ENCODE measurements at regions not wholly inside any gene's neighbourhood (a gene's known extent, or its start where the extent isn't known, plus 50 kb on each side); places are given as distances from the start of the nearest gene placed in this dataset.

GRCh38 chr22:48248901-48249455 is 1486.5 kb downstream of the TBC1D22A start:
- H3K4ac ChIP-seq (ENCODE audit: low read depth, low read length) = no peak overlapping the region
- H2BK20ac ChIP-seq (ENCODE audit: low read depth, low read length) = no peak overlapping the region
- ATAC-seq (ENCODE audit: low read depth) (no peak), DNase-seq (no peak)
- dilution Hi-C loops (cut with HindIII; ENCODE audit: low sequenced_read_pairs, unreplicated experiment) (no loop called here), in situ Hi-C loops (cut with MboI; ENCODE audit: low sequenced_read_pairs) (no loop called here), intact Hi-C loops (cut with micrococcal nuclease) (no loop called here)
- H3K27me3 ChIP-seq (ENCODE audit: control insufficient read depth, insufficient read depth, low read length) = no peaks in the 10 kb centered on the region
- ChIA-PET CTCF (no interaction called here), POLR2A (ENCODE audit: unreplicated experiment) (no interaction called here)
- no peak for TF ChIP-seq ELK1 (IDR thresholded peaks at IDR 0.05; ENCODE audit: borderline replicate concordance, low read depth, low read length)
- TF ChIP-seq CTCF (conservative IDR thresholded peaks at IDR 0.05; ENCODE audit: low read depth, low read length) = no peak
- no peak for TF ChIP-seq SMC3 (IDR thresholded peaks at IDR 0.05; ENCODE audit: low read depth, low read length)
- TF ChIP-seq CHD1 (IDR thresholded peaks at IDR 0.05; ENCODE audit: low read depth, low read length) = no peak
- no peak for TF ChIP-seq RCOR1 (IDR thresholded peaks at IDR 0.05; ENCODE audit: insufficient replicate concordance, low read length)
- TF ChIP-seq MXI1 (IDR thresholded peaks at IDR 0.05; ENCODE audit: borderline replicate concordance, low read depth, low read length) = no peak
- TF ChIP-seq RAD21 (IDR thresholded peaks at IDR 0.05; ENCODE audit: low read length) = no peak
- TF ChIP-seq POLR2A (IDR thresholded peaks at IDR 0.05; ENCODE audit: low read depth, low read length) = no peak
- no peak for TF ChIP-seq FOS (IDR thresholded peaks at IDR 0.05; ENCODE audit: low read depth, low read length)
- H3K79me1 ChIP-seq (ENCODE audit: low read depth in 1 of 2, low read length in 2 of 2) = no peaks in the 10 kb centered on the region
- H4K5ac ChIP-seq (ENCODE audit: low read depth, low read length) = no peak overlapping the region
- no peaks in the 10 kb centered on the region for H4K20me1 ChIP-seq (ENCODE audit: insufficient read depth, low read length)
- H2BK120ac ChIP-seq (ENCODE audit: low read depth, low read length) = no peak overlapping the region
- peaks cover 46% of the 10 kb centered on the region for H3K9me3 ChIP-seq (ENCODE audit: control insufficient read depth, insufficient read depth, low read length)
- no peak overlapping the region for H3K9ac ChIP-seq (ENCODE audit: low read depth, low read length)
- H3K4me1 ChIP-seq (ENCODE audit: control insufficient read depth, insufficient read depth, low read length) = no peaks in the 10 kb centered on the region
- H4K8ac ChIP-seq (ENCODE audit: low read depth in 2 of 2, low read length in 2 of 2) = no peak overlapping the region
- H3K9me1 ChIP-seq (ENCODE audit: insufficient read depth, low read length) = no peaks in the 10 kb centered on the region
- no TSS peak for BruUV-seq (replicated peaks)
- H3K4me2 ChIP-seq (ENCODE audit: low read depth, low read length) = no peak overlapping the region
- H3K27ac ChIP-seq (ENCODE audit: insufficient read depth, low read length) = no peak overlapping the region
- H2BK15ac ChIP-seq (ENCODE audit: low read depth, low read length) = no peak overlapping the region
- no peak overlapping the region for H3K23ac ChIP-seq (ENCODE audit: low read depth, low read length)
- H3K56ac ChIP-seq (ENCODE audit: extremely low read depth, insufficient read depth, low read length) = no peak overlapping the region
- no peaks in the 10 kb centered on the region for H3K36me3 ChIP-seq (ENCODE audit: control insufficient read depth, insufficient read depth, low read length)
- H3K18ac ChIP-seq (ENCODE audit: low read depth, low read length) = no peak overlapping the region
- H4K91ac ChIP-seq (ENCODE audit: insufficient read depth, low read depth, low read length) = no peak overlapping the region
- no peak overlapping the region for H3K14ac ChIP-seq (replicated peaks; ENCODE audit: low read depth, low read length)
- H2BK5ac ChIP-seq (ENCODE audit: low read depth, low read length, poor library complexity, severe bottlenecking) = no peak overlapping the region
- no peak overlapping the region for H2AK5ac ChIP-seq (ENCODE audit: low read depth, low read length)
- H2AFZ ChIP-seq (replicated peaks; ENCODE audit: low read length, poor library complexity) = no peak overlapping the region
- no peak overlapping the region for H3K4me3 ChIP-seq (ENCODE audit: insufficient read depth, low read depth, low read length)
- no peak overlapping the region for H2AK9ac ChIP-seq (replicated peaks; ENCODE audit: low read depth, low read length, poor library complexity)
- no CpG with 5 or more reads among the region's 12 CpGs for WGBS, 2 experiments (ENCODE audit: extremely low coverage in 2 of 2, insufficient read length in 1 of 2)

Measured in IMR-90 (cell line).